Esophagus muscularis mucosa (tissue), 4 donors: ENCODE measurements at regions not wholly inside any gene's neighbourhood (a gene's known extent, or its start where the extent isn't known, plus 50 kb on each side); places are given as distances from the start of the nearest gene placed in this dataset.

Experiments used
- CTCF ChIP-seq, 3 experiments: fragments of 200-600 bp in 2 of 3; fragments of 450-650 bp in 1 of 3; sonication (generic) in 2 of 3; IDR thresholded peaks; one replicate each; pipeline ENCODE4 v1.5.1; 2017 to 2019; ENCODE audit warnings: antibody characterized with exemption in 3 of 3, mild to moderate bottlenecking in 2 of 3, moderate library complexity in 1 of 3
- EP300 ChIP-seq: sonication (generic); formaldehyde crosslinking; IDR thresholded peaks from one replicate; pipeline ENCODE4 v1.6.1; 2017; ENCODE audit warnings: antibody characterized with exemption
- POLR2A ChIP-seq: fragments of 450-650 bp; IDR thresholded peaks from one replicate; pipeline ENCODE4 v1.6.1; 2017; ENCODE audit warnings: antibody characterized with exemption, moderate library complexity, mild to moderate bottlenecking, low read depth
- POLR2AphosphoS5 ChIP-seq, 2 donors: sonication (generic); formaldehyde crosslinking; IDR thresholded peaks; one replicate each; pipeline ENCODE4 v1.6.1; 2017; ENCODE audit warnings: antibody characterized with exemption in 2 of 2

DNA sequence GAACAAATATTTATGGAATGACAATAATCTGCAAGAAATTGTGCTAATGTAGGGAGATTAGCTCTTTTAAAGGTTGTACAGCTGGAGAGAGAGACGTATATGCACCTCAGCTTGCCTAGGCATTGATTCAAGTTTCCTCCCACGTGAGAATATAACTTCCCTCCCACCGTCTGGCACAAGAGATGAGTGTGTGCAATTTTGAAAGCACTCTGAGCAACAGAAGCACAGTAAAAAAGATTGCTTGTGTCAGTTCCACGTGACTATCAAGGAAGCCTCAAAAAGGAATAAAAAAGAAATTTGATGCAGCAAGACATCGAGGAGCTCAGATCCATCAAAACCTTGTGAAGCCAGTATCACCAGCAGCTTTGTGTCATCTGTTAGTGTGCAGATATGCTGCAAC, 435.3 kb downstream of the TUSC7 start:
- no peak for TF ChIP-seq POLR2AphosphoS5 (IDR thresholded peaks at IDR 0.05)
- TF ChIP-seq CTCF (IDR thresholded peaks at IDR 0.05): no peak
- no peak for TF ChIP-seq EP300
- TF ChIP-seq POLR2A: no peak
